Activated naive CD4-positive, alpha-beta T cell treated with anti-CD3 and anti-CD28 coated beads for 36 hours (primary cell): ENCODE measurements at regions not wholly inside any gene's neighbourhood (a gene's known extent, or its start where the extent isn't known, plus 50 kb on each side); places are given as distances from the start of the nearest gene placed in this dataset.
"Not testable (repeated sequence)": the region's sequence is repeated elsewhere in the genome, so short reads cannot be mapped to it uniquely, and the experiment has no call there.

Experiments used
- CTCF ChIA-PET: fragments of 350-600 bp; sonication (Branson Sonifier 250); formaldehyde crosslinking; loops from one replicate; lab custom pipeline; 2021; ENCODE audit warnings: antibody characterized with exemption; lab: Charles Lee
- DNase-seq: peaks from one replicate; pipeline ENCODE4 v3.0.0-alpha.2; 2020
- H3K27ac Mint-ChIP-seq: one replicate; pipeline ENCODE4 v1.8.0; 2021; ENCODE audit warnings: mild to moderate bottlenecking, mixed read lengths
- H3K27me3 Mint-ChIP-seq: one replicate; pipeline ENCODE4 v1.8.0; 2021; ENCODE audit warnings: low read depth, mixed read lengths
- H3K36me3 Mint-ChIP-seq: one replicate; pipeline ENCODE4 v1.8.0; 2021; ENCODE audit warnings: low read depth, mixed read lengths
- H3K4me1 Mint-ChIP-seq: one replicate; pipeline ENCODE4 v1.8.0; 2021; ENCODE audit warnings: low read depth, mixed read lengths
- H3K4me3 Mint-ChIP-seq: one replicate; pipeline ENCODE4 v1.8.0; 2021; ENCODE audit warnings: mild to moderate bottlenecking, moderate library complexity, mixed read lengths
- H3K9me3 Mint-ChIP-seq: one replicate; pipeline ENCODE4 v1.8.0; 2021; ENCODE audit warnings: mixed read lengths
- intact Hi-C: fragments of 100-400 bp; cut with micrococcal nuclease; formaldehyde crosslinking; loops from one replicate; pipeline ENCODE4 v1.15.1; 2023

- CTCF ChIA-PET, result no interaction called here
- intact Hi-C loops, result no loop called here
- Mint-ChIP-seq H3K9me3 (peaks cover 3% of the 10 kb centered on the region), H3K4me3 (no peak overlapping the region), H3K4me1 (no peaks in the 10 kb centered on the region), H3K27ac (no peak overlapping the region), H3K36me3 (no peaks in the 10 kb centered on the region), H3K27me3 (no peaks in the 10 kb centered on the region)
- no peak for DNase-seq
These were observed 278.3 kb downstream of the TECRL start for GRCh38 chr4:64130907-64131306.

GRCh38 chr4:64125354-64125753 lies 283.9 kb downstream of the TECRL start:
- no peak for DNase-seq
- no peak overlapping the region for H3K27ac Mint-ChIP-seq
- no peaks in the 10 kb centered on the region for H3K4me1 Mint-ChIP-seq
- H3K27me3 Mint-ChIP-seq, result no peaks in the 10 kb centered on the region
- no peak overlapping the region for H3K4me3 Mint-ChIP-seq
- intact Hi-C loops, result no loop called here
- CTCF ChIA-PET, result no interaction called here
- H3K36me3 Mint-ChIP-seq, result no peaks in the 10 kb centered on the region
- peaks cover 4% of the 10 kb centered on the region for H3K9me3 Mint-ChIP-seq

GRCh38 chr4:64121803-64122202 lies 287.4 kb downstream of the TECRL start:
- intact Hi-C loops, result no loop called here
- Mint-ChIP-seq H3K9me3 (peaks cover 9% of the 10 kb centered on the region), H3K36me3 (no peaks in the 10 kb centered on the region), H3K27me3 (no peaks in the 10 kb centered on the region), H3K27ac (no peak overlapping the region), H3K4me1 (no peaks in the 10 kb centered on the region), H3K4me3 (no peak overlapping the region)
- CTCF ChIA-PET, result interaction anchor here (0.7 kb wide), 1 partner anchor 1924 kb away, joined by 3 read pairs; no protein-coding TSS in a partner anchor
- DNase-seq, result no peak

- no peaks in the 10 kb centered on the region for H3K36me3 Mint-ChIP-seq
- no peaks in the 10 kb centered on the region for H3K4me1 Mint-ChIP-seq
- no peak overlapping the region for H3K27ac Mint-ChIP-seq
- H3K9me3 Mint-ChIP-seq, result peaks cover 5% of the 10 kb centered on the region
- H3K4me3 Mint-ChIP-seq, result no peak overlapping the region
- no peaks in the 10 kb centered on the region for H3K27me3 Mint-ChIP-seq
- CTCF ChIA-PET, result no interaction called here
- intact Hi-C loops, result no loop called here
- no peak for DNase-seq
These were observed 303.3 kb downstream of the TECRL start for GRCh38 chr4:64105903-64106302.

- H3K4me1 Mint-ChIP-seq, result no peaks in the 10 kb centered on the region
- H3K9me3 Mint-ChIP-seq, result peaks cover 4% of the 10 kb centered on the region
- no peak overlapping the region for H3K27ac Mint-ChIP-seq
- H3K4me3 Mint-ChIP-seq, result no peak overlapping the region
- DNase-seq, result no peak
- no peaks in the 10 kb centered on the region for H3K36me3 Mint-ChIP-seq
- no peaks in the 10 kb centered on the region for H3K27me3 Mint-ChIP-seq
- intact Hi-C loops, result no loop called here
- CTCF ChIA-PET, result interaction anchor here (0.6 kb wide), 1 partner anchor 37 kb away, joined by 3 read pairs; no protein-coding TSS in a partner anchor
These were observed 313.9 kb downstream of the TECRL start for GRCh38 chr4:64095398-64095797.

GRCh38 chr4:64079316-64079715 lies 329.9 kb downstream of the TECRL start:
- H3K9me3 Mint-ChIP-seq, result peaks cover 6% of the 10 kb centered on the region
- no peaks in the 10 kb centered on the region for H3K4me1 Mint-ChIP-seq
- H3K4me3 Mint-ChIP-seq, result no peak overlapping the region
- H3K27me3 Mint-ChIP-seq, result no peaks in the 10 kb centered on the region
- CTCF ChIA-PET, result no interaction called here
- intact Hi-C loops, result no loop called here
- no peak overlapping the region for H3K27ac Mint-ChIP-seq
- DNase-seq, result no peak
- no peaks in the 10 kb centered on the region for H3K36me3 Mint-ChIP-seq

GRCh38 chr4:64068096-64068495 lies 341.2 kb downstream of the TECRL start:
- no peaks in the 10 kb centered on the region for H3K27me3 Mint-ChIP-seq
- DNase-seq, result no peak
- no peak overlapping the region for H3K4me3 Mint-ChIP-seq
- H3K9me3 Mint-ChIP-seq, result peaks cover 6% of the 10 kb centered on the region
- CTCF ChIA-PET, result no interaction called here
- H3K4me1 Mint-ChIP-seq, result no peaks in the 10 kb centered on the region
- intact Hi-C loops, result no loop called here
- no peaks in the 10 kb centered on the region for H3K36me3 Mint-ChIP-seq
- no peak overlapping the region for H3K27ac Mint-ChIP-seq

GRCh38 chr4:64062991-64063390 lies 346.3 kb downstream of the TECRL start:
- Mint-ChIP-seq H3K36me3 (no peaks in the 10 kb centered on the region), H3K4me3 (no peak overlapping the region), H3K27me3 (no peaks in the 10 kb centered on the region), H3K4me1 (no peaks in the 10 kb centered on the region), H3K9me3 (peaks cover 3% of the 10 kb centered on the region), H3K27ac (no peak overlapping the region)
- intact Hi-C loops, result no loop called here
- CTCF ChIA-PET, result interaction anchor here (0.6 kb wide), 1 partner anchor 23 kb away, joined by 3 read pairs; no protein-coding TSS in a partner anchor
- no peak for DNase-seq

- H3K36me3 Mint-ChIP-seq, CTCF ChIA-PET, DNase-seq, H3K27ac Mint-ChIP-seq, H3K4me1 Mint-ChIP-seq, H3K9me3 Mint-ChIP-seq, H3K27me3 Mint-ChIP-seq, H3K4me3 Mint-ChIP-seq, intact Hi-C loops: not testable (repeated sequence)
These were observed 372.2 kb downstream of the TECRL start for GRCh38 chr4:64037033-64037432.

- CTCF ChIA-PET, result no interaction called here
- Mint-ChIP-seq H3K4me3 (no peak overlapping the region), H3K4me1 (no peaks in the 10 kb centered on the region), H3K36me3 (no peaks in the 10 kb centered on the region), H3K27ac (no peak overlapping the region), H3K27me3 (no peaks in the 10 kb centered on the region), H3K9me3 (peaks cover 28% of the 10 kb centered on the region)
- intact Hi-C loops, result no loop called here
- no peak for DNase-seq
These were observed 386.7 kb downstream of the TECRL start for GRCh38 chr4:64022560-64022959.

GRCh38 chr4:64016893-64017292 lies 392.4 kb downstream of the TECRL start:
- CTCF ChIA-PET, result no interaction called here
- Mint-ChIP-seq H3K4me1 (no peaks in the 10 kb centered on the region), H3K36me3 (no peaks in the 10 kb centered on the region), H3K27me3 (no peaks in the 10 kb centered on the region), H3K4me3 (no peak overlapping the region), H3K9me3 (peaks cover 8% of the 10 kb centered on the region), H3K27ac (no peak overlapping the region)
- no peak for DNase-seq
- intact Hi-C loops, result no loop called here

GRCh38 chr4:64014647-64015046 lies 394.6 kb downstream of the TECRL start:
- no peaks in the 10 kb centered on the region for H3K4me1 Mint-ChIP-seq
- CTCF ChIA-PET, result no interaction called here
- H3K9me3 Mint-ChIP-seq, result peaks cover 5% of the 10 kb centered on the region
- H3K4me3 Mint-ChIP-seq, result no peak overlapping the region
- no peaks in the 10 kb centered on the region for H3K36me3 Mint-ChIP-seq
- intact Hi-C loops, result no loop called here
- DNase-seq, result no peak
- H3K27ac Mint-ChIP-seq, result no peak overlapping the region
- no peaks in the 10 kb centered on the region for H3K27me3 Mint-ChIP-seq

GRCh38 chr4:64001229-64001898 lies 407.9 kb downstream of the TECRL start:
- Mint-ChIP-seq H3K36me3 (no peaks in the 10 kb centered on the region), H3K4me1 (no peaks in the 10 kb centered on the region), H3K27ac (no peak overlapping the region), H3K27me3 (no peaks in the 10 kb centered on the region), H3K4me3 (no peak overlapping the region), H3K9me3 (no peaks in the 10 kb centered on the region)
- no peak for DNase-seq
- intact Hi-C loops, result no loop called here
- CTCF ChIA-PET, result no interaction called here
